Mucosa of descending colon (tissue), 3 donors: ENCODE measurements at regions not wholly inside any gene's neighbourhood (a gene's known extent, or its start where the extent isn't known, plus 50 kb on each side); places are given as distances from the start of the nearest gene placed in this dataset.

ENCODE experiments used
- ATAC-seq: fragments of 200-7000 bp; cut with Tn5 transposase; one replicate; pipeline ENCODE4 v1.9.1; 2020; ENCODE audit warnings: mild to moderate bottlenecking, moderate library complexity
- DNase-seq, 3 donors: peaks; one replicate each; pipeline ENCODE4 v3.0.0-alpha.2; 2020
- H3K36me3 ChIP-seq: fragments of 200-600 bp; one replicate; pipeline ENCODE4 v1.8.0; 2021; ENCODE audit warnings: low read depth, mild to moderate bottlenecking
- H3K4me1 ChIP-seq: fragments of 200-600 bp; one replicate; pipeline ENCODE4 v1.8.0; 2021; ENCODE audit warnings: low read depth, mild to moderate bottlenecking
- H3K4me3 ChIP-seq: fragments of 200-600 bp; one replicate; pipeline ENCODE4 v1.8.0; 2021; ENCODE audit warnings: mild to moderate bottlenecking
- H3K9me3 ChIP-seq: fragments of 200-600 bp; one replicate; pipeline ENCODE4 v1.8.0; 2021; ENCODE audit warnings: mild to moderate bottlenecking
- intact Hi-C, 2 donors: fragments of 100-400 bp; cut with DNase I in 1 of 2; cut with micrococcal nuclease in 1 of 2; formaldehyde crosslinking; loops; one replicate each; pipeline versions ENCODE4 v1.11.0 to v1.11.1; 2022; cut with DNase I, micrococcal nuclease
- TF ChIP-seq, protein P1 (sequence below): fragments of 200-600 bp; IDR thresholded peaks from one replicate; pipeline ENCODE4 v1.8.0; 2022; ENCODE audit warnings: antibody characterized with exemption, mild to moderate bottlenecking
- donor health status: DM: no; HTN: no; CAD: no; lungs with moderate emphysema.
- donor health status: DM: no; HTN: no; CAD: no.
- donor health status: DM: no; HTN: yes; CAD: no.

- no peak for ATAC-seq
- DNase-seq, result no peak
- no peaks in the 10 kb centered on the region for H3K36me3 ChIP-seq
- no peaks in the 10 kb centered on the region for H3K4me1 ChIP-seq
- no peaks in the 10 kb centered on the region for H3K9me3 ChIP-seq
- no peak overlapping the region for H3K4me3 ChIP-seq
- intact Hi-C loops, result no loop called here
- TF ChIP-seq, protein P1, sequence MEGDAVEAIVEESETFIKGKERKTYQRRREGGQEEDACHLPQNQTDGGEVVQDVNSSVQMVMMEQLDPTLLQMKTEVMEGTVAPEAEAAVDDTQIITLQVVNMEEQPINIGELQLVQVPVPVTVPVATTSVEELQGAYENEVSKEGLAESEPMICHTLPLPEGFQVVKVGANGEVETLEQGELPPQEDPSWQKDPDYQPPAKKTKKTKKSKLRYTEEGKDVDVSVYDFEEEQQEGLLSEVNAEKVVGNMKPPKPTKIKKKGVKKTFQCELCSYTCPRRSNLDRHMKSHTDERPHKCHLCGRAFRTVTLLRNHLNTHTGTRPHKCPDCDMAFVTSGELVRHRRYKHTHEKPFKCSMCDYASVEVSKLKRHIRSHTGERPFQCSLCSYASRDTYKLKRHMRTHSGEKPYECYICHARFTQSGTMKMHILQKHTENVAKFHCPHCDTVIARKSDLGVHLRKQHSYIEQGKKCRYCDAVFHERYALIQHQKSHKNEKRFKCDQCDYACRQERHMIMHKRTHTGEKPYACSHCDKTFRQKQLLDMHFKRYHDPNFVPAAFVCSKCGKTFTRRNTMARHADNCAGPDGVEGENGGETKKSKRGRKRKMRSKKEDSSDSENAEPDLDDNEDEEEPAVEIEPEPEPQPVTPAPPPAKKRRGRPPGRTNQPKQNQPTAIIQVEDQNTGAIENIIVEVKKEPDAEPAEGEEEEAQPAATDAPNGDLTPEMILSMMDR, result no peak
These were observed 65.8 kb upstream of the LEKR1 start for GRCh38 chr3:156760333-156760732.

GRCh38 chr3:156761007-156761406, 65.1 kb upstream of the LEKR1 start:
- intact Hi-C loops, result no loop called here
- H3K36me3 ChIP-seq, result no peaks in the 10 kb centered on the region
- H3K4me1 ChIP-seq, result no peaks in the 10 kb centered on the region
- ATAC-seq (no peak), DNase-seq (no peak)
- TF ChIP-seq, protein P1, result no peak
- no peaks in the 10 kb centered on the region for H3K9me3 ChIP-seq
- H3K4me3 ChIP-seq, result no peak overlapping the region

DNA sequence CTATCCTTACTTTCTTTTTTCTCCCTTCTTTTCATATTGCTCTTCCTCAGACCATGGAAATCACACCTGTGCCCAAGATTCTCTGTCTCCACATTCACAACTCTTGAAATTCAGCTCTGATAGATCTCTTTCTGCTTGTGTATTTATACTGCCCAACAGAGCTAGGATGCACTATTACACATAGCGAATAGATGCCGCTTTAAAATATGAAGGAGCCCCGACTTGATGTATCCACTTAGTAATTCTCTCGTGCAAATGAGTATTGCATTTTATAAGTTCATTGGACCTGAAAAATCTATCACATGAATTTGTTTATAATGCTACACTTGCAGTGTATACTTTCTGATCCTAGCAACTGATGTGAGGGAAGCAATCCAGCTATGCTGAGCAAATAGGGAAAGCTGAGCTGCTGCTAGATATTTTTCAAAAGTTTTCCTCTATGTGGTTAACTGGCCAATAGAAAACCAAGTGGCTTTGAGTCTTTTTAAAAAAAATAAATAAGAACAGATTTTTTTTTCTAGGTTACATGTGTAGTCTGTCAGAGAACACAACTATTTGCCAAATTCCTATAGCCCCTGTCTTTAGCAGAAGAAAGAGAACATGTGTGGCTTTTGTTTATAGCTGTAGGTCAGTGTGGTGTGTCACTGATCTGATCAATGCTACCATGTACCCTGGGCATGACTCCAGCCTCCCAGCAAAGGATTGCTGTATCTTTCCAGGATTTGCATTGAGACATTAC, 64.3 kb upstream of the LEKR1 start:
- Histone ChIP-seq H3K4me1 (no peaks in the 10 kb centered on the region), H3K4me3 (no peak overlapping the region), H3K9me3 (no peaks in the 10 kb centered on the region), H3K36me3 (no peaks in the 10 kb centered on the region)
- no peak for ATAC-seq
- DNase-seq, result no peak
- TF ChIP-seq, protein P1, result no peak
- intact Hi-C loops, result no loop called here

GRCh38 chr3:156762631-156763185, 63.4 kb upstream of the LEKR1 start:
- ATAC-seq, result peak; percentile 32
- Histone ChIP-seq H3K4me1 (no peaks in the 10 kb centered on the region), H3K4me3 (no peak overlapping the region), H3K9me3 (no peaks in the 10 kb centered on the region), H3K36me3 (no peaks in the 10 kb centered on the region)
- intact Hi-C loops, result no loop called here
- TF ChIP-seq, protein P1, result no peak
- no peak for DNase-seq

- DNase-seq, result no peak
- no peaks in the 10 kb centered on the region for H3K36me3 ChIP-seq
- no peaks in the 10 kb centered on the region for H3K9me3 ChIP-seq
- ATAC-seq, result no peak
- TF ChIP-seq, protein P1, result no peak
- intact Hi-C loops, result no loop called here
- H3K4me3 ChIP-seq, result no peak overlapping the region
- H3K4me1 ChIP-seq, result no peaks in the 10 kb centered on the region
These were observed 62.8 kb upstream of the LEKR1 start for GRCh38 chr3:156763386-156763785.
